ENCODE measurements at regions not wholly inside any gene's neighbourhood (a gene's known extent, or its start where the extent isn't known, plus 50 kb on each side); places are given as distances from the start of the nearest gene placed in this dataset.

GRCh38 chr9:103902263-103902662 lies 191.8 kb upstream of the SMC2 start:
- TF ChIP-seq, protein P1, sequence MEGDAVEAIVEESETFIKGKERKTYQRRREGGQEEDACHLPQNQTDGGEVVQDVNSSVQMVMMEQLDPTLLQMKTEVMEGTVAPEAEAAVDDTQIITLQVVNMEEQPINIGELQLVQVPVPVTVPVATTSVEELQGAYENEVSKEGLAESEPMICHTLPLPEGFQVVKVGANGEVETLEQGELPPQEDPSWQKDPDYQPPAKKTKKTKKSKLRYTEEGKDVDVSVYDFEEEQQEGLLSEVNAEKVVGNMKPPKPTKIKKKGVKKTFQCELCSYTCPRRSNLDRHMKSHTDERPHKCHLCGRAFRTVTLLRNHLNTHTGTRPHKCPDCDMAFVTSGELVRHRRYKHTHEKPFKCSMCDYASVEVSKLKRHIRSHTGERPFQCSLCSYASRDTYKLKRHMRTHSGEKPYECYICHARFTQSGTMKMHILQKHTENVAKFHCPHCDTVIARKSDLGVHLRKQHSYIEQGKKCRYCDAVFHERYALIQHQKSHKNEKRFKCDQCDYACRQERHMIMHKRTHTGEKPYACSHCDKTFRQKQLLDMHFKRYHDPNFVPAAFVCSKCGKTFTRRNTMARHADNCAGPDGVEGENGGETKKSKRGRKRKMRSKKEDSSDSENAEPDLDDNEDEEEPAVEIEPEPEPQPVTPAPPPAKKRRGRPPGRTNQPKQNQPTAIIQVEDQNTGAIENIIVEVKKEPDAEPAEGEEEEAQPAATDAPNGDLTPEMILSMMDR (IDR thresholded peaks at IDR 0.05) = no peak
- ATAC-seq = no peak
- Histone ChIP-seq H3K36me3 (no peaks in the 10 kb centered on the region), H3K27ac (no peak overlapping the region), H3K27me3 (no peaks in the 10 kb centered on the region), H3K4me1 (no peaks in the 10 kb centered on the region), H3K9me3 (no peaks in the 10 kb centered on the region), H3K4me3 (no peak overlapping the region)
- DNase-seq = no peak
- intact Hi-C loops (cut with DNase I) = no loop called here

DNA sequence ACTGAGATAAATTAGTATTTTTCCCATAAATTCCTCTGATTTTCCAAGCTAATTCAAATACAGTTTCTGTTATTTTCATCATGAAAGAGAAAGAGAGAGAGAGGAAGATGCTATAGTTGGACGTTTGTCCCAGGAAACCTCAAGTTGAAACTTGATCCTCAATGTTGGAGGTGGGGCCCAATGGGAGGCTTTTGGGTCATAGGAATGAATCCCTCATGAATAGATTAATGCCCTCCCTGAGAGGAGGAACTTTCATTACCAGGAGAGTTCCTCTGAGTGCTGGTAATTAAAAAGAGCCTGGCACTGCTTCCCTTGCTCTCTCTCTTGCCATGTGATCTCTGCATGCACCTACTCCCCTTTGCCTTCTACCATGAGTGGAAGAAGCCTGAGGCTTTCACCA lies 189.9 kb upstream of the SMC2 start:
- H3K4me1 ChIP-seq = no peaks in the 10 kb centered on the region
- no peak overlapping the region for H3K4me3 ChIP-seq
- no peaks in the 10 kb centered on the region for H3K36me3 ChIP-seq
- intact Hi-C loops (cut with DNase I) = no loop called here
- H3K27ac ChIP-seq = no peak overlapping the region
- ATAC-seq (no peak), DNase-seq (no peak)
- H3K9me3 ChIP-seq = no peaks in the 10 kb centered on the region
- TF ChIP-seq, protein P1 (IDR thresholded peaks at IDR 0.05) = no peak
- no peaks in the 10 kb centered on the region for H3K27me3 ChIP-seq

DNA sequence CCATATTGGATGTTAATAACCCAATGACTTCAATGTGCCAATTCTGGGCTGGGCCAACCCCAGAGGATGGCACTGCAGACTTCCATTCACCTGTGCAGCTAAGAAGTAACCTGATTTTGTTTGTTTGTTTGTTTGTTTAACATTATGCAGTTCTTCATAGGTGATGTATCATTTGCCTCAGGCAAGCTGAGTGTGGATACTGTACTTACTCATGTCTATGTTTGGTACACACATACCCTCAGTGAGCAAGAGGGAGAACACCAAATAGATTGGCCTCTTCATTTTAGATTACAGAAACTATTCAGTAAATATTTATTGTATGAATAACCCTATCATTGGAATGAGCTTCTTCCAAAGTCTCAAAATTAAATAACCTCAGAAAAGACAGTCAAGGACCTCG lies 180.2 kb upstream of the SMC2 start:
- DNase-seq (no peak), ATAC-seq (no peak)
- no peaks in the 10 kb centered on the region for H3K9me3 ChIP-seq
- no peak overlapping the region for H3K4me3 ChIP-seq
- no peak overlapping the region for H3K27ac ChIP-seq
- intact Hi-C loops (cut with DNase I) = no loop called here
- H3K4me1 ChIP-seq = no peaks in the 10 kb centered on the region
- H3K27me3 ChIP-seq = no peaks in the 10 kb centered on the region
- TF ChIP-seq, protein P1 (IDR thresholded peaks at IDR 0.05) = no peak
- no peaks in the 10 kb centered on the region for H3K36me3 ChIP-seq

DNA sequence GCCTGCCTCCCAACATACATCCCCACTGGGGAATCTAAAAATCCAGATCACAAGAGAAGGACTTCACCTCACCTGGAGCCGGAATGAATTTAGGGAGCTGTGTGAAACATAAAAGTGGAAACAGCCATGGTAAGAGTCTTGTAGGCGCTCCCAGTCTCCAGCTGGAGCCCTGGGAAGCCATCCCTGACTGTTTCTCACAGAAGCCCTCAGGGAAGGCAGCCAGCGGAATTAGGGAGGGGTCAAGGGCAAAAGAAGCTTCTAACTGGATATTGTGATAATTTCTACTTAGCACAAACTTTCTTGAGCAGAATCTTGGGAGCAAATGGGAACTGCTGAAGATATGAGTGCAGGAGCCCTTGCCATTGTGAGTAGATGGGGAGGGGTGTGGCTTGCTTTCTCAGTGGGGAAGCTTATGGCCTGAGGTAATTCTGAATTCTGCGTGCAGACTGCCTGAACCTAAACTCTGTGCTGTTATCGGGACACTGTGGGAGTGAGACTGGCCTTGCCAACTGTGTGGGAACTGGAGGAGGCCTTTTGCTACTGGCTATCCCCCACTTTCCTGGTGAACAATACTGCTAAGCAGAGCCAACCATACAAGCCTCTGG lies 174.4 kb upstream of the SMC2 start:
- TF ChIP-seq, protein P1 (IDR thresholded peaks at IDR 0.05) = no peak
- Histone ChIP-seq H3K36me3 (no peaks in the 10 kb centered on the region), H3K4me1 (no peaks in the 10 kb centered on the region), H3K27me3 (no peaks in the 10 kb centered on the region), H3K4me3 (no peak overlapping the region), H3K9me3 (no peaks in the 10 kb centered on the region), H3K27ac (no peak overlapping the region)
- DNase-seq (no peak), ATAC-seq (no peak)
- intact Hi-C loops (cut with DNase I) = no loop called here

DNA sequence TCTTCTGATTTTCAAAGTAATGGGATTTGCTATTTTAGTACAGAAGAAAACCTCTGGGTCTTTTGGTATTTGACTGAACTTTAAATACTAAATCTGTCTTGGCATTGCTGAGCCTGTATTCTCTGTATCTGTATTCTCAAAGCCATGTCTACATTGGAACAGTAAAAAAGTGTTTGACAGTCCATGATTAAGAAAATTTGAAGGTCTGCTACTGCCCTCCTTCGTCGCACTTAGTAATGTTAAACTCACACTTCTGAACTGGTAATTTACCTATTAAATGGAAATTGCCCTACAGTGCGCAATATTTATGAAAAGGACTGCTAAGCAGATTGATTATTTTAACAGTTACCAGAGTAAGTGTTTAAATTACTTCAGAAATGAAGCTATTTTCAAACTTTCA lies 165.7 kb upstream of the SMC2 start:
- Histone ChIP-seq H3K4me1 (no peaks in the 10 kb centered on the region), H3K36me3 (no peaks in the 10 kb centered on the region), H3K9me3 (no peaks in the 10 kb centered on the region), H3K27ac (no peak overlapping the region), H3K4me3 (no peak overlapping the region), H3K27me3 (no peaks in the 10 kb centered on the region)
- ATAC-seq = no peak
- TF ChIP-seq, protein P1 (IDR thresholded peaks at IDR 0.05) = no peak
- no peak for DNase-seq
- intact Hi-C loops (cut with DNase I) = no loop called here
